H1 (cell line): ENCODE measurements at regions not wholly inside any gene's neighbourhood (a gene's known extent, or its start where the extent isn't known, plus 50 kb on each side); places are given as distances from the start of the nearest gene placed in this dataset.

Experiments
- TBP ChIP-seq: IDR thresholded peaks from 2 replicates; pipeline ENCODE4 v1.6.1; 2011; ENCODE audit warnings: low read depth, low read length, improper control_type of control experiment
- TCF12 ChIP-seq: IDR thresholded peaks from 2 replicates; pipeline ENCODE4 v1.6.1; 2011; ENCODE audit warnings: low read depth, mild to moderate bottlenecking, low read length
- TF ChIP-seq, protein P1 (sequence below): IDR thresholded peaks from 2 replicates; pipeline ENCODE4 v1.6.1; 2012; ENCODE audit warnings: inconsistent platforms

DNA sequence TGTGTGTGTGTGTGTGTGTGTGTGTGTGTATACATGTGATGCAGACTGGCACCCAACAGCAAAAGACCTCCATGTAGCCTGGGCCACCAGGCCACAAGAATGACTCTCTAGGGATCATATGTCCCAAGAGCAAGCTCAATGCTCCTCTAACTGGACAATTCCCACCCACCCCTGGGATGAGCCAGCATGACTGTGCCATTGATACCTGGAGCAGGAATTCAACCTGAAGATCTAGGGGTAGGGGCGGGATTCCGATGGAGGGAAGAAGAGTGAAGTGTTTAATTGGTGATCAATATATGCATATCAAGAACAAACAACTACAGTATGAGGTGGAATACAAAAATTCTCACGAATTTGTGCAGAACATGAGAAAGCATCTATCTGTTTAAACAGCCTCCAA lies 136.2 kb downstream of the PSMG1 start (continued):
- TF ChIP-seq, protein P1, sequence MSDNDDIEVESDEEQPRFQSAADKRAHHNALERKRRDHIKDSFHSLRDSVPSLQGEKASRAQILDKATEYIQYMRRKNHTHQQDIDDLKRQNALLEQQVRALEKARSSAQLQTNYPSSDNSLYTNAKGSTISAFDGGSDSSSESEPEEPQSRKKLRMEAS: no peak
- no peak for TF ChIP-seq TBP
- no peak for TF ChIP-seq TCF12
